DND-41 (cell line): ENCODE measurements at regions not wholly inside any gene's neighbourhood (a gene's known extent, or its start where the extent isn't known, plus 50 kb on each side); places are given as distances from the start of the nearest gene placed in this dataset.

Source experiments
- ATAC-seq: fragments of 200-7000 bp; cut with Tn5 transposase; 3 replicates; pipeline ENCODE4 v1.9.1; 2021; ENCODE audit warnings: low read depth; ENCODE audit not compliant: insufficient read depth
- DNase-seq: peaks from one replicate; pipeline ENCODE4 v3.0.0-alpha.2; 2020
- H2AFZ ChIP-seq: 2 replicates; pipeline ENCODE4 v1.6.0; 2012; ENCODE audit warnings: low read depth, low read length
- H3K27ac ChIP-seq: 2 replicates; pipeline ENCODE4 v1.5.1; 2012; ENCODE audit warnings: low read length, inconsistent platforms
- H3K27me3 ChIP-seq: fragments of 200-600 bp; sonication (generic); 2 replicates; pipeline ENCODE4 v1.6.0; 2012; ENCODE audit warnings: low read length, mild to moderate bottlenecking, inconsistent platforms; ENCODE audit not compliant: insufficient read depth, poor library complexity
- H3K36me3 ChIP-seq: 2 replicates; pipeline ENCODE4 v1.5.1; 2012; ENCODE audit warnings: low read length, inconsistent platforms; ENCODE audit not compliant: insufficient read depth
- H3K4me1 ChIP-seq: 2 replicates; pipeline ENCODE4 v1.5.1; 2012; ENCODE audit warnings: mild to moderate bottlenecking, low read length; ENCODE audit not compliant: insufficient read depth
- H3K4me2 ChIP-seq: 2 replicates; pipeline ENCODE4 v1.6.0; 2012; ENCODE audit warnings: mild to moderate bottlenecking, moderate library complexity, low read length, inconsistent platforms; ENCODE audit not compliant: insufficient read depth
- H3K4me3 ChIP-seq, 2 experiments: fragments of 200-600 bp in 1 of 2; shearing (Covaris generic) in 1 of 2; 2 replicates each; pipeline ENCODE4 v1.5.1; 2012 to 2016; ENCODE audit warnings: inconsistent platforms in 2 of 2, low read length in 2 of 2, mild to moderate bottlenecking in 2 of 2, low read depth in 1 of 2, moderate library complexity in 1 of 2
- H3K79me2 ChIP-seq: 2 replicates; pipeline ENCODE4 v1.6.0; 2012; ENCODE audit warnings: low read length, inconsistent platforms; ENCODE audit not compliant: insufficient read depth
- H3K9ac ChIP-seq: 2 replicates; pipeline ENCODE4 v1.6.0; 2012; ENCODE audit warnings: low read depth, mild to moderate bottlenecking, inconsistent platforms, low read length, moderate library complexity
- H3K9me3 ChIP-seq: 2 replicates; pipeline ENCODE4 v1.5.1; 2012; ENCODE audit warnings: low read length, moderate library complexity, mild to moderate bottlenecking, inconsistent platforms; ENCODE audit not compliant: insufficient read depth, severe bottlenecking
- H4K20me1 ChIP-seq: 2 replicates; pipeline ENCODE4 v1.6.0; 2012; ENCODE audit warnings: low read length; ENCODE audit not compliant: insufficient read depth
- CTCF ChIP-seq: IDR thresholded peaks from 2 replicates; pipeline ENCODE4 v1.5.1; 2012; ENCODE audit warnings: borderline replicate concordance, low read length, moderate library complexity, mild to moderate bottlenecking; ENCODE audit not compliant: poor library complexity, severe bottlenecking; ENCODE audit errors: extremely low read depth
- EZH2 ChIP-seq: IDR thresholded peaks from 3 replicates; pipeline ENCODE4 v1.6.1; 2012; ENCODE audit warnings: borderline replicate concordance, low read depth, mild to moderate bottlenecking, moderate library complexity, low read length, inconsistent platforms; ENCODE audit not compliant: severe bottlenecking

GRCh38 chr1:42096554-42096953, 56.7 kb upstream of the GUCA2B start:
- no peak overlapping the region for H3K27ac ChIP-seq
- H3K79me2 ChIP-seq: no peaks in the 10 kb centered on the region
- TF ChIP-seq CTCF (no peak), EZH2 (no peak)
- H3K9ac ChIP-seq: no peak overlapping the region
- H3K4me3 ChIP-seq: no peak overlapping the region
- H3K4me2 ChIP-seq: no peak overlapping the region
- DNase-seq (no peak), ATAC-seq (no peak)
- no peaks in the 10 kb centered on the region for H3K9me3 ChIP-seq
- H3K36me3 ChIP-seq: no peaks in the 10 kb centered on the region
- H3K27me3 ChIP-seq: no peaks in the 10 kb centered on the region
- H2AFZ ChIP-seq: no peak overlapping the region
- no peaks in the 10 kb centered on the region for H3K4me1 ChIP-seq
- no peaks in the 10 kb centered on the region for H4K20me1 ChIP-seq

GRCh38 chr1:42089246-42089645, 64.0 kb upstream of the GUCA2B start:
- TF ChIP-seq CTCF: no peak
- TF ChIP-seq EZH2: no peak
- no peaks in the 10 kb centered on the region for H3K4me1 ChIP-seq
- H3K27ac ChIP-seq: no peak overlapping the region
- H3K4me3 ChIP-seq: no peak overlapping the region
- no peak overlapping the region for H2AFZ ChIP-seq
- no peak overlapping the region for H3K4me2 ChIP-seq
- peaks cover 18% of the 10 kb centered on the region for H3K9me3 ChIP-seq
- no peak overlapping the region for H3K9ac ChIP-seq
- ATAC-seq (no peak), DNase-seq (no peak)
- H3K27me3 ChIP-seq: no peaks in the 10 kb centered on the region
- no peaks in the 10 kb centered on the region for H3K36me3 ChIP-seq
- no peaks in the 10 kb centered on the region for H4K20me1 ChIP-seq
- H3K79me2 ChIP-seq: no peaks in the 10 kb centered on the region

- Histone ChIP-seq H3K9me3 (peaks cover 18% of the 10 kb centered on the region), H3K36me3 (no peaks in the 10 kb centered on the region), H3K27me3 (no peaks in the 10 kb centered on the region), H3K9ac (no peak overlapping the region), H2AFZ (no peak overlapping the region), H3K27ac (no peak overlapping the region), H3K4me1 (no peaks in the 10 kb centered on the region), H3K4me2 (no peak overlapping the region), H4K20me1 (no peaks in the 10 kb centered on the region), H3K4me3 (no peak overlapping the region), H3K79me2 (no peaks in the 10 kb centered on the region)
- TF ChIP-seq CTCF (no peak), EZH2 (no peak)
- DNase-seq (no peak), ATAC-seq (no peak)
Measured at GRCh38 chr1:42086146-42086545, 67.1 kb upstream of the GUCA2B start.

- Histone ChIP-seq H4K20me1 (no peaks in the 10 kb centered on the region), H3K9ac (no peak overlapping the region), H2AFZ (no peak overlapping the region), H3K79me2 (no peaks in the 10 kb centered on the region), H3K36me3 (no peaks in the 10 kb centered on the region), H3K4me1 (no peaks in the 10 kb centered on the region), H3K4me3 (no peak overlapping the region), H3K9me3 (peaks cover 18% of the 10 kb centered on the region), H3K4me2 (no peak overlapping the region), H3K27ac (no peak overlapping the region), H3K27me3 (no peaks in the 10 kb centered on the region)
- no peak for ATAC-seq
- TF ChIP-seq CTCF (no peak), EZH2 (no peak)
- DNase-seq: no peak
Measured at GRCh38 chr1:42085596-42085995, 67.6 kb upstream of the GUCA2B start.
